ENCODE measurements at regions not wholly inside any gene's neighbourhood (a gene's known extent, or its start where the extent isn't known, plus 50 kb on each side); places are given as distances from the start of the nearest gene placed in this dataset.

GRCh38 chr7:66514050-66514449, 114.6 kb upstream of the KCTD7 start:
- WGBS (ENCODE audit: insufficient coverage, insufficient replicate concordance, low lambda C conversion rate, missing lambda C conversion rate), result 53% methylated on average over 9 of the region's 9 CpGs
- ChIA-PET SMC1A (ENCODE audit: uncharacterized antibody, unreplicated experiment) (no interaction called here), CTCF (no interaction called here), POLR2A (interaction anchor here (0.7 kb wide), 1 partner anchor 179 kb away, joined by 3 read pairs; no protein-coding TSS in a partner anchor), RAD21 (ENCODE audit: unreplicated experiment) (no interaction called here)
- intact Hi-C loops (cut with micrococcal nuclease; ENCODE audit: unreplicated experiment), result no loop called here
- in situ Hi-C loops (cut with MboI), result no loop called here
- no peak overlapping the region for H2AFZ ChIP-seq (ENCODE audit: control insufficient read depth, low read depth, low read length)
- H3K4me1 ChIP-seq (ENCODE audit: control insufficient read depth, insufficient read depth, low read length), result no peaks in the 10 kb centered on the region
- H3K9me3 ChIP-seq (replicated peaks; ENCODE audit: control insufficient read depth, insufficient read depth, low read length), result no peaks in the 10 kb centered on the region
- H3K27me3 ChIP-seq (replicated peaks in 1 of 2; ENCODE audit: control insufficient read depth in 2 of 2, insufficient read depth in 2 of 2, low read length in 1 of 2), result no peaks in the 10 kb centered on the region
- no peak overlapping the region for H3K4me3 ChIP-seq
- H3K27ac ChIP-seq (ENCODE audit: control insufficient read depth, insufficient read depth), result no peak overlapping the region
- H4K20me1 ChIP-seq (ENCODE audit: control insufficient read depth, insufficient read depth), result no peaks in the 10 kb centered on the region
- BruUV-seq (replicated peaks), result no TSS peak
- H3K4me2 ChIP-seq (ENCODE audit: control insufficient read depth, insufficient read depth), result no peak overlapping the region
- no peak for FAIRE-seq
- DNase-seq (ENCODE audit: low read depth, low spot score), result no peak
- TF ChIP-seq POLR2AphosphoS5 (IDR thresholded peaks at IDR 0.05; ENCODE audit: low read length), result no peak
- no peak for TF ChIP-seq ETV6 (conservative IDR thresholded peaks at IDR 0.05 in 1 of 2, IDR thresholded peaks at IDR 0.05 in 1 of 2; ENCODE audit: borderline replicate concordance in 1 of 2, low read depth in 1 of 2)
- TF ChIP-seq ZBTB11 (CRISPR knock-in tag; IDR thresholded peaks at IDR 0.05), result no peak
- no peak for TF ChIP-seq SREBF1 (IDR thresholded peaks at IDR 0.05; ENCODE audit: low read length)
- no peak for TF ChIP-seq DPF2 (IDR thresholded peaks at IDR 0.05)
- TF ChIP-seq RFX5 (IDR thresholded peaks at IDR 0.05; ENCODE audit: low read depth, low read length), result no peak
- no peaks in the 10 kb centered on the region for H3K36me3 ChIP-seq (ENCODE audit: control insufficient read depth in 2 of 2, insufficient read depth in 2 of 2, low read length in 1 of 2)
- no peaks in the 10 kb centered on the region for H3K79me2 ChIP-seq (ENCODE audit: control insufficient read depth, insufficient read depth, low read length)
- no peak overlapping the region for H3K9ac ChIP-seq (ENCODE audit: control insufficient read depth, insufficient read depth, low read length)
- no peak for ATAC-seq

Measured in GM12878 (cell line).